Ishikawa (cell line): ENCODE measurements at regions not wholly inside any gene's neighbourhood (a gene's known extent, or its start where the extent isn't known, plus 50 kb on each side); places are given as distances from the start of the nearest gene placed in this dataset.

Source experiments
- CEBPB ChIP-seq: IDR thresholded peaks from 2 replicates; pipeline ENCODE4 v1.6.1; 2012
- CREB1 ChIP-seq: IDR thresholded peaks from 2 replicates; pipeline ENCODE4 v1.6.1; 2012; ENCODE audit warnings: low read depth
- EGR1 ChIP-seq: IDR thresholded peaks from 2 replicates; pipeline ENCODE4 v1.6.1; 2012
- EP300 ChIP-seq: IDR thresholded peaks from 2 replicates; pipeline ENCODE4 v1.6.1; 2012; ENCODE audit warnings: borderline replicate concordance
- FOXM1 ChIP-seq: IDR thresholded peaks from 2 replicates; pipeline ENCODE4 v1.6.1; 2012; ENCODE audit warnings: low read depth, borderline replicate concordance
- NFIC ChIP-seq: IDR thresholded peaks from 2 replicates; pipeline ENCODE4 v1.6.1; 2012
- RAD21 ChIP-seq: IDR thresholded peaks from 2 replicates; pipeline ENCODE4 v1.6.1; 2012; ENCODE audit warnings: low read depth
- TAF1 ChIP-seq: IDR thresholded peaks from 2 replicates; pipeline ENCODE4 v1.6.1; 2012; ENCODE audit warnings: low read depth, mild to moderate bottlenecking
- TCF12 ChIP-seq: IDR thresholded peaks from 2 replicates; pipeline ENCODE4 v1.6.1; 2012; ENCODE audit warnings: low read depth
- TEAD4 ChIP-seq: IDR thresholded peaks from 2 replicates; pipeline ENCODE4 v1.6.1; 2012
- USF1 ChIP-seq: IDR thresholded peaks from 2 replicates; pipeline ENCODE4 v1.6.1; 2012
- YY1 ChIP-seq: IDR thresholded peaks from 2 replicates; pipeline ENCODE4 v1.6.1; 2012; ENCODE audit warnings: low read depth
- ZBTB7A ChIP-seq: IDR thresholded peaks from 2 replicates; pipeline ENCODE4 v1.6.1; 2012; ENCODE audit warnings: low read depth
- TF ChIP-seq, protein P1 (sequence below): IDR thresholded peaks from 2 replicates; pipeline ENCODE4 v1.6.1; 2012; ENCODE audit warnings: low read depth, mild to moderate bottlenecking
- TF ChIP-seq, protein P2 (sequence below): IDR thresholded peaks from 2 replicates; pipeline ENCODE4 v1.6.1; 2012

DNA sequence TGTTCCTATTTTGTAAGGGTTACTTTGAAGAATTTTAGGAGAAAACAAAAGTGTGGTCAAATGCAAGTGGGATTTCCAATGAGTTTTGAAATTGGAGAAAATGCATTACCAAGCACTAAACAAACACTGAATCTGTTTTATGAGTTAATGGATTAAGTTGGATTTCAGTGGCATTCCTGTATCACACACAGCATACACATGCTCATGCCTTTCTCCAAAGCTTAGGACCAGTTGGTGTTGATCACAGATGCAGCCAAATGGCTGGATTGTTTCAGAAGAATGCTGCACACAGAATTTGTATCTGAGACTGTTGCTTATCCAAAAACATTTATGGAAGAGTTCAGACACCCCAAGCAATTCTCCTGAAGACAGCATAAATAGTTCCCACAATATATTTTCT, 611.1 kb downstream of the ACTL7B start:
- TF ChIP-seq, protein P1, sequence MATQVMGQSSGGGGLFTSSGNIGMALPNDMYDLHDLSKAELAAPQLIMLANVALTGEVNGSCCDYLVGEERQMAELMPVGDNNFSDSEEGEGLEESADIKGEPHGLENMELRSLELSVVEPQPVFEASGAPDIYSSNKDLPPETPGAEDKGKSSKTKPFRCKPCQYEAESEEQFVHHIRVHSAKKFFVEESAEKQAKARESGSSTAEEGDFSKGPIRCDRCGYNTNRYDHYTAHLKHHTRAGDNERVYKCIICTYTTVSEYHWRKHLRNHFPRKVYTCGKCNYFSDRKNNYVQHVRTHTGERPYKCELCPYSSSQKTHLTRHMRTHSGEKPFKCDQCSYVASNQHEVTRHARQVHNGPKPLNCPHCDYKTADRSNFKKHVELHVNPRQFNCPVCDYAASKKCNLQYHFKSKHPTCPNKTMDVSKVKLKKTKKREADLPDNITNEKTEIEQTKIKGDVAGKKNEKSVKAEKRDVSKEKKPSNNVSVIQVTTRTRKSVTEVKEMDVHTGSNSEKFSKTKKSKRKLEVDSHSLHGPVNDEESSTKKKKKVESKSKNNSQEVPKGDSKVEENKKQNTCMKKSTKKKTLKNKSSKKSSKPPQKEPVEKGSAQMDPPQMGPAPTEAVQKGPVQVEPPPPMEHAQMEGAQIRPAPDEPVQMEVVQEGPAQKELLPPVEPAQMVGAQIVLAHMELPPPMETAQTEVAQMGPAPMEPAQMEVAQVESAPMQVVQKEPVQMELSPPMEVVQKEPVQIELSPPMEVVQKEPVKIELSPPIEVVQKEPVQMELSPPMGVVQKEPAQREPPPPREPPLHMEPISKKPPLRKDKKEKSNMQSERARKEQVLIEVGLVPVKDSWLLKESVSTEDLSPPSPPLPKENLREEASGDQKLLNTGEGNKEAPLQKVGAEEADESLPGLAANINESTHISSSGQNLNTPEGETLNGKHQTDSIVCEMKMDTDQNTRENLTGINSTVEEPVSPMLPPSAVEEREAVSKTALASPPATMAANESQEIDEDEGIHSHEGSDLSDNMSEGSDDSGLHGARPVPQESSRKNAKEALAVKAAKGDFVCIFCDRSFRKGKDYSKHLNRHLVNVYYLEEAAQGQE: no peak
- TF ChIP-seq RAD21 (no peak), TAF1 (no peak), EGR1 (no peak), TCF12 (no peak), CEBPB (no peak), USF1 (no peak), YY1 (no peak)
- TF ChIP-seq, protein P2, sequence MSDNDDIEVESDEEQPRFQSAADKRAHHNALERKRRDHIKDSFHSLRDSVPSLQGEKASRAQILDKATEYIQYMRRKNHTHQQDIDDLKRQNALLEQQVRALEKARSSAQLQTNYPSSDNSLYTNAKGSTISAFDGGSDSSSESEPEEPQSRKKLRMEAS: no peak

GRCh38 chr9:108241384-108242073, 614.3 kb downstream of the ACTL7B start:
- TF ChIP-seq USF1: peak; percentile 79
- TF ChIP-seq EP300: no peak
- no peak for TF ChIP-seq NFIC

DNA sequence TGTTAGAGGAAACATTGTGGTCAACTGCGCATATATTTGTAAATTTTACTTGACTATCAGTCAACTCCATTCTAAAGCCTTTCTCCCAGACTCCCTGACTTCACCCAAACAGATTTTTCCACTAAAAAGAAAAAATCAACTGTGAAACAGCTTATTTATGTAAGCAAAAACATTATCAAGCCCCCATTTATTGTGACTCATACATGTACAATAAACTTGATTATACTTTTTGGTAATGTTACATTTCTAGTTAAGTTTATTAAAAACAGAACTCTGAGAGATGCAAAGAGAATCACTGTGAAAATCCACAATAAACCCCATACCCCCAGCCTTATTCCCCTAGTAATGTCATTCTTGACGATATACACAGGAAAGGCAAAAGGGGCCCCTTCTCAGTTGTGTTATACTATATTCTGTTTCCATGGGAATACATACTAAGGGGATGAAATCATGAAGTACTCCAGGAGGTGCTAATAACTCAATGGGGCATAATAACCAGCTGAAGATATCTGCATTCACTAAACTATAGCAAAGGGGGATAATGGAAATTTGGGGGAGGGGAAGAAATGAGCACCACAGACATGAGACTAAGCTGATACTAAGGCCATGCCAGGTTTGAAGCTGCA, 616.0 kb downstream of the ACTL7B start:
- TF ChIP-seq TEAD4 (no peak), RAD21 (no peak), EP300 (no peak), TAF1 (no peak), USF1 (no peak), NFIC (no peak), YY1 (no peak), EGR1 (no peak), CEBPB (no peak), FOXM1 (no peak), ZBTB7A (no peak), CREB1 (no peak), TCF12 (no peak)
- TF ChIP-seq, protein P2: no peak
- TF ChIP-seq, protein P1: no peak

- TF ChIP-seq ZBTB7A (no peak), TAF1 (no peak), USF1 (no peak), RAD21 (no peak), CEBPB (no peak), TCF12 (no peak), CREB1 (no peak), TEAD4 (no peak), NFIC (no peak), EP300 (no peak), EGR1 (no peak)
- TF ChIP-seq, protein P1: no peak
These were observed 620.2 kb downstream of the ACTL7B start for GRCh38 chr9:108235609-108236008.
